ENCODE measurements at regions not wholly inside any gene's neighbourhood (a gene's known extent, or its start where the extent isn't known, plus 50 kb on each side); places are given as distances from the start of the nearest gene placed in this dataset.

DNA sequence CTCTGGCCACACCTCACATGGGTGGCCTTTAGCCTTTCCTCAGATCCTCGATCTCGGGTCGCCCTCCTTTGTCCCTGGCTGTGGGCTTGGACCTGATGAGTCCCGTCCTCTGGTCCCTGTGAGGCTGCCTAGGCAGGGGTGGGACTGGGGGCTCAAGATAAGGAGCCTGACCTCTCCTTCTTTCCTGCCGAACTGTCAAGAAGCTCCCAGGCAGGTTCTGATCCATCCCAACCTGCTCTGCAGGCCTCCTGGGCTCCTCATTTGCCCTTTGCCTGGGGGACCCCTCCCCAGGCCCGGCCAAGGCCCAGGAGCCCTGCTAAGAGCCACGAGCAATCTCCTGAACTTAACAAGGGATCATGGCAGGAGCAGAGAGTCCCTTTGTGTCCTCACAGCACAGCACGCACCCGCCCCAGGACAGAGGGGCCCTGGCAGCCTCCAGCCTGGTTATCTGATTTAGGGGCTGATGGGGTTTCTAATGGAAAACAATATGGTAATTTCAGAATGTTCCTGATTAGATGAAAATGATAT lies 82.4 kb upstream of the POU3F1 start:
- ATAC-seq (ENCODE audit: low read depth) (no peak), DNase-seq (no peak)
- no peaks in the 10 kb centered on the region for H3K4me1 Mint-ChIP-seq
- no peaks in the 10 kb centered on the region for H3K9me3 Mint-ChIP-seq
- H3K36me3 Mint-ChIP-seq (ENCODE audit: low read depth) = no peaks in the 10 kb centered on the region
- ChIA-PET POLR2A (no interaction called here), CTCF (no interaction called here)
- H3K27me3 Mint-ChIP-seq = peaks cover 16% of the 10 kb centered on the region
- TF ChIP-seq CTCF (IDR thresholded peaks at IDR 0.05) = no peak
- no peak overlapping the region for H3K4me3 Mint-ChIP-seq
- intact Hi-C loops (cut with micrococcal nuclease) = no loop called here
- H3K27ac Mint-ChIP-seq = no peak overlapping the region

DNA sequence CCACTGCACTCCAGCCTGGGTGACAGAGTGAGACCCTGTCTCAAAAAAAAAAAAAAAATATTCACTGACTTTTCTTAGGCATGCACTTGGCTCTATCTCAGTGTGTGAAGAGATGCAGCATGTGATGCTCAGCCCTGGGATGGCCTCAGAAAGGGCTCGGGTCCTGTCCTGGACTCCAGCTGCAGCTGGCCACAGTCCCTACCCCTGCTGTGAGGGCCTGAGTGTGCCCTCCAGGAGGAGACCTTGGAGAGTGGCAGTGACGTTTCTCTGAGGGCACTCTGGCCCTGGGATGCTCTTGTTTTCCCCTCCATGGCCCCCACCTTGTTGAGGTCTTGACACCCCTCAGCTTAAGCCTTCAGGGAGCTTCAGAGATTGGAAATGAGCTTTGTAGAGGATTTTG lies 81.9 kb upstream of the POU3F1 start:
- no peaks in the 10 kb centered on the region for H3K36me3 Mint-ChIP-seq (ENCODE audit: low read depth)
- no peak overlapping the region for H3K4me3 Mint-ChIP-seq
- DNase-seq (no peak), ATAC-seq (ENCODE audit: low read depth) (no peak)
- peaks cover 16% of the 10 kb centered on the region for H3K27me3 Mint-ChIP-seq
- CTCF ChIA-PET = no interaction called here
- no peak for TF ChIP-seq CTCF (IDR thresholded peaks at IDR 0.05)
- H3K9me3 Mint-ChIP-seq = no peaks in the 10 kb centered on the region
- intact Hi-C loops (cut with micrococcal nuclease) = no loop called here
- POLR2A ChIA-PET = no interaction called here
- H3K4me1 Mint-ChIP-seq = no peaks in the 10 kb centered on the region
- no peak overlapping the region for H3K27ac Mint-ChIP-seq

- Mint-ChIP-seq H3K36me3 (ENCODE audit: low read depth) (no peaks in the 10 kb centered on the region), H3K27ac (no peak overlapping the region), H3K27me3 (peaks cover 13% of the 10 kb centered on the region), H3K4me1 (no peaks in the 10 kb centered on the region), H3K4me3 (no peak overlapping the region), H3K9me3 (no peaks in the 10 kb centered on the region)
- TF ChIP-seq CTCF (IDR thresholded peaks at IDR 0.05) = no peak
- ChIA-PET CTCF (no interaction called here), POLR2A (no interaction called here)
- ATAC-seq (ENCODE audit: low read depth) (no peak), DNase-seq (no peak)
- intact Hi-C loops (cut with micrococcal nuclease) = no loop called here
Measured at GRCh38 chr1:38127428-38127827, 80.8 kb upstream of the POU3F1 start.

DNA sequence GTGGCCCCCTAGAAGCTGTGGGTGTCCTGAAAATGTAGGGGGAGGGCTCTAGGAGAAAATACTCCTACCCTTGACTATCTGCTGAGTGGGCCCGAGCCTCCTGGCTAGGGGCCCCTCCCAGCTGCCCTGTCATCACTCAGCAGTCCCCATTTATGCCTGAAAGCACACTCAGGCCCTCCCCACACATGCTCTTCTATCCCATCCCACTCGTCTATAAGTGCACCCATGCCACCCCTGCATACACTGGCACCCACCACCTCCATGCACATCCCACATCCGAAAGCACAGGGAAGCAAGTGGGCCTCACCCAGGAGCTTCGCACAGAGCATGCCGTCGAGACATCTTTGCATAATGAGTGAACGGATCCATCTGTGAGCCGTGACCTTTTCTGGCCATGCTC lies 80.4 kb upstream of the POU3F1 start:
- no peak for ATAC-seq (ENCODE audit: low read depth)
- intact Hi-C loops (cut with micrococcal nuclease) = no loop called here
- Mint-ChIP-seq H3K36me3 (ENCODE audit: low read depth) (no peaks in the 10 kb centered on the region), H3K27me3 (peaks cover 9% of the 10 kb centered on the region), H3K4me3 (no peak overlapping the region), H3K9me3 (no peaks in the 10 kb centered on the region), H3K4me1 (no peaks in the 10 kb centered on the region), H3K27ac (no peak overlapping the region)
- POLR2A ChIA-PET = no interaction called here
- CTCF ChIA-PET = no interaction called here
- no peak for DNase-seq
- no peak for TF ChIP-seq CTCF (IDR thresholded peaks at IDR 0.05)

DNA sequence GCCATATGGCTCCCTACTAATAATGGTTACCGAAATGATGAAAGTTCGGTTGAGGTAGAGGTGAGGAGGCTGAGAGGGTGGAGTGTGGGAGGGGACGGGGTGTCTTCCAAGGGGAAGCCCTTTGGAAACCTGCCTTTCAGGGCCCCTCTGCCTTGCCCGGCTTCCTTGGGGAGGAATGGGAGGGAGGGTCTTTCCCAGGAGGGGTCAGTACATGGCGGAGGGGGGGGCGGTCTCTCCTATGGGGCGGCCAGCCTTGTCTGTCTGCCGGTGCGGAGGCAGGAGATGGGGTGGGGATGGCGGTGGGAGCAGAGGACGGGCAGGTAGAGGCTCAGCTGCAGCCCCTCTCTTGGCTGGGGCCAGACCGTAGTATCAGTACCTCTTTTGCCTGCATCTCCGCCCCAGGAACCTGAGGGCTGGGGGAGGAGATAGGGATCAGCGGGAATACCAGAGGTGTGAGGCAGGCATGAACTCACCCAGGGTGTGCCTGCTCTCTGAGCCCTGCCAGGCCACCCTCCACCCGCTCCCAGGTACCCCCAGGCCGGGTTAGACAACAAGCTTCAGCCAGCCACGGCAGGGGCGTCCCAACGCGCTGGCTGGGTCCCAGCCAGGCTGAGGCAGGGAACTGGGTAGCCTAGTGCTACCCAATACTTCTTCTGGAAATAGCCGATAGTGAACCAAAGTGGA lies 79.4 kb upstream of the POU3F1 start:
- CTCF ChIA-PET = no interaction called here
- no peaks in the 10 kb centered on the region for H3K4me1 Mint-ChIP-seq
- POLR2A ChIA-PET = no interaction called here
- no peaks in the 10 kb centered on the region for H3K36me3 Mint-ChIP-seq (ENCODE audit: low read depth)
- H3K27me3 Mint-ChIP-seq = peaks cover under 1% of the 10 kb centered on the region
- no peaks in the 10 kb centered on the region for H3K9me3 Mint-ChIP-seq
- ATAC-seq (ENCODE audit: low read depth) (no peak), DNase-seq (no peak)
- TF ChIP-seq CTCF (IDR thresholded peaks at IDR 0.05) = no peak
- no peak overlapping the region for H3K4me3 Mint-ChIP-seq
- H3K27ac Mint-ChIP-seq = no peak overlapping the region
- intact Hi-C loops (cut with micrococcal nuclease) = no loop called here

Measured in activated B cell treated with CpG ODN at 0.5 μM for 24 hours (primary cell).